ENCODE measurements at regions not wholly inside any gene's neighbourhood (a gene's known extent, or its start where the extent isn't known, plus 50 kb on each side); places are given as distances from the start of the nearest gene placed in this dataset.

- no peak overlapping the region for H3K27ac ChIP-seq (ENCODE audit: low read depth, low read length)
- no peaks in the 10 kb centered on the region for H4K20me1 ChIP-seq (ENCODE audit: control insufficient read depth, insufficient read depth, low read depth, low read length)
- no peaks in the 10 kb centered on the region for H3K79me2 ChIP-seq (ENCODE audit: control insufficient read depth, low read length)
- TF ChIP-seq, protein P1, sequence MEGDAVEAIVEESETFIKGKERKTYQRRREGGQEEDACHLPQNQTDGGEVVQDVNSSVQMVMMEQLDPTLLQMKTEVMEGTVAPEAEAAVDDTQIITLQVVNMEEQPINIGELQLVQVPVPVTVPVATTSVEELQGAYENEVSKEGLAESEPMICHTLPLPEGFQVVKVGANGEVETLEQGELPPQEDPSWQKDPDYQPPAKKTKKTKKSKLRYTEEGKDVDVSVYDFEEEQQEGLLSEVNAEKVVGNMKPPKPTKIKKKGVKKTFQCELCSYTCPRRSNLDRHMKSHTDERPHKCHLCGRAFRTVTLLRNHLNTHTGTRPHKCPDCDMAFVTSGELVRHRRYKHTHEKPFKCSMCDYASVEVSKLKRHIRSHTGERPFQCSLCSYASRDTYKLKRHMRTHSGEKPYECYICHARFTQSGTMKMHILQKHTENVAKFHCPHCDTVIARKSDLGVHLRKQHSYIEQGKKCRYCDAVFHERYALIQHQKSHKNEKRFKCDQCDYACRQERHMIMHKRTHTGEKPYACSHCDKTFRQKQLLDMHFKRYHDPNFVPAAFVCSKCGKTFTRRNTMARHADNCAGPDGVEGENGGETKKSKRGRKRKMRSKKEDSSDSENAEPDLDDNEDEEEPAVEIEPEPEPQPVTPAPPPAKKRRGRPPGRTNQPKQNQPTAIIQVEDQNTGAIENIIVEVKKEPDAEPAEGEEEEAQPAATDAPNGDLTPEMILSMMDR (IDR thresholded peaks at IDR 0.05; ENCODE audit: low read depth, low read length, poor library complexity, severe bottlenecking): no peak
- no peak for TF ChIP-seq EZH2phosphoT487 (IDR thresholded peaks at IDR 0.05; ENCODE audit: borderline replicate concordance, low read length)
- H3K4me3 ChIP-seq (ENCODE audit: low read length): no peak overlapping the region
- no peaks in the 10 kb centered on the region for H3K9me3 ChIP-seq (ENCODE audit: control insufficient read depth, insufficient read depth, low read length)
- no peaks in the 10 kb centered on the region for H3K9me2 ChIP-seq (replicated peaks; ENCODE audit: control insufficient read depth, low read length)
- H3K4me1 ChIP-seq (ENCODE audit: control insufficient read depth, low read length): no peaks in the 10 kb centered on the region
- no peak overlapping the region for H3K4me2 ChIP-seq (ENCODE audit: low read length)
- no peaks in the 10 kb centered on the region for H3K27me3 ChIP-seq (ENCODE audit: control insufficient read depth, low read length)
- H3K36me3 ChIP-seq (ENCODE audit: control insufficient read depth, low read length): no peaks in the 10 kb centered on the region
- H3F3A ChIP-seq (ENCODE audit: control insufficient read depth, insufficient read depth): no peaks in the 10 kb centered on the region
Observed at GRCh38 chr1:193741228-193741627, 554.8 kb upstream of the B3GALT2 start.

DNA sequence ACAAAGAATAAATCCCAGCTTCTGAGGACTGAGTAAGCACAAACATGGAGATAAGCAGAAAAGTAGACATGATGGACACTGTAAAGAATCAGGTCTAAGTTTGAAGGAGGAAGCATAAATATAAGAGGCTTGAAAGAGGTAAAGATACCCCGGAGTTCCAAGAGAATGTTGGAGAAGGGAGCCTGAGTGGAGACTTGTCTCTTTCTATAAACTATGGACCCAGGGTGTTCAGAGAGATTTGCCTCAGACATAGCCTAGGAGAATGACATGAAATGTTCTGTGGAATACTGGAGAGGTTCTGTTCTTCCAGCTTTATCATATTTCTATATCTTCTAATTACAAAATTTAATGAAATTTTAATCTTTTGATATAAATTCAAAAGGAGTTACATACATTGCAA, 554.3 kb upstream of the B3GALT2 start:
- no peaks in the 10 kb centered on the region for H3K36me3 ChIP-seq (ENCODE audit: control insufficient read depth, low read length)
- H3K4me3 ChIP-seq (ENCODE audit: low read length): no peak overlapping the region
- no peaks in the 10 kb centered on the region for H3K9me3 ChIP-seq (ENCODE audit: control insufficient read depth, insufficient read depth, low read length)
- H3K27ac ChIP-seq (ENCODE audit: low read depth, low read length): no peak overlapping the region
- H3K27me3 ChIP-seq (ENCODE audit: control insufficient read depth, low read length): no peaks in the 10 kb centered on the region
- TF ChIP-seq EZH2phosphoT487 (IDR thresholded peaks at IDR 0.05; ENCODE audit: borderline replicate concordance, low read length): no peak
- TF ChIP-seq, protein P1 (IDR thresholded peaks at IDR 0.05; ENCODE audit: low read depth, low read length, poor library complexity, severe bottlenecking): no peak
- no peaks in the 10 kb centered on the region for H4K20me1 ChIP-seq (ENCODE audit: control insufficient read depth, insufficient read depth, low read depth, low read length)
- H3K9me2 ChIP-seq (replicated peaks; ENCODE audit: control insufficient read depth, low read length): no peaks in the 10 kb centered on the region
- H3F3A ChIP-seq (ENCODE audit: control insufficient read depth, insufficient read depth): no peaks in the 10 kb centered on the region
- no peaks in the 10 kb centered on the region for H3K4me1 ChIP-seq (ENCODE audit: control insufficient read depth, low read length)
- H3K79me2 ChIP-seq (ENCODE audit: control insufficient read depth, low read length): no peaks in the 10 kb centered on the region
- H3K4me2 ChIP-seq (ENCODE audit: low read length): no peak overlapping the region

DNA sequence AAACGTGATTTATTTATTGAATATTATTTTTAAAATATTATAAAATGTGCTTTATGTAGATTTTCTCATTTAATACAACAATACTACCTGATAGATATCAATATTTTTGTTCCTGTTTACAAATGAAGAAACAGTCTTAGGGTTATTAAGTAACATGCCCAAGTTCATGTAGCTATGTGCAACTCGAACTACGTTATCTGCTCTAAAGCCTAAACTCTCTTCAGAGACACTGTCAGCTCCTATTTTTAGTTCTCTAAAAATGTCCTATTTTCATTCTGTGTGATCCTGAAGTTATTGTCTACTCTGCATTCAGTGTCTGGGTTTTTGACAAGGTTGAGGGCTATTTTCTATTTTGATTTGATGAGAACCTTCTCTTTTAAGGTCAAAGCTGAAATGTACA, 550.1 kb upstream of the B3GALT2 start:
- H3K4me1 ChIP-seq (ENCODE audit: control insufficient read depth, low read length): no peaks in the 10 kb centered on the region
- no peaks in the 10 kb centered on the region for H3K27me3 ChIP-seq (ENCODE audit: control insufficient read depth, low read length)
- H4K20me1 ChIP-seq (ENCODE audit: control insufficient read depth, insufficient read depth, low read depth, low read length): no peaks in the 10 kb centered on the region
- H3K4me2 ChIP-seq (ENCODE audit: low read length): no peak overlapping the region
- no peaks in the 10 kb centered on the region for H3K9me3 ChIP-seq (ENCODE audit: control insufficient read depth, insufficient read depth, low read length)
- no peak overlapping the region for H3K4me3 ChIP-seq (ENCODE audit: low read length)
- H3K27ac ChIP-seq (ENCODE audit: low read depth, low read length): no peak overlapping the region
- no peak for TF ChIP-seq EZH2phosphoT487 (IDR thresholded peaks at IDR 0.05; ENCODE audit: borderline replicate concordance, low read length)
- TF ChIP-seq, protein P1 (IDR thresholded peaks at IDR 0.05; ENCODE audit: low read depth, low read length, poor library complexity, severe bottlenecking): no peak
- no peaks in the 10 kb centered on the region for H3K36me3 ChIP-seq (ENCODE audit: control insufficient read depth, low read length)
- no peaks in the 10 kb centered on the region for H3F3A ChIP-seq (ENCODE audit: control insufficient read depth, insufficient read depth)
- no peaks in the 10 kb centered on the region for H3K79me2 ChIP-seq (ENCODE audit: control insufficient read depth, low read length)
- no peaks in the 10 kb centered on the region for H3K9me2 ChIP-seq (replicated peaks; ENCODE audit: control insufficient read depth, low read length)

- no peak overlapping the region for H3K27ac ChIP-seq (ENCODE audit: low read depth, low read length)
- H3K9me2 ChIP-seq (replicated peaks; ENCODE audit: control insufficient read depth, low read length): no peaks in the 10 kb centered on the region
Observed at GRCh38 chr1:193733674-193734073, 547.3 kb upstream of the B3GALT2 start.

More at GRCh38 chr1:193733674-193734073, 547.3 kb upstream of the B3GALT2 start:
- no peaks in the 10 kb centered on the region for H3K79me2 ChIP-seq (ENCODE audit: control insufficient read depth, low read length)
- TF ChIP-seq, protein P1 (IDR thresholded peaks at IDR 0.05; ENCODE audit: low read depth, low read length, poor library complexity, severe bottlenecking): no peak
- TF ChIP-seq EZH2phosphoT487 (IDR thresholded peaks at IDR 0.05; ENCODE audit: borderline replicate concordance, low read length): no peak
- H3K4me2 ChIP-seq (ENCODE audit: low read length): no peak overlapping the region
- H3K27me3 ChIP-seq (ENCODE audit: control insufficient read depth, low read length): no peaks in the 10 kb centered on the region
- no peak overlapping the region for H3K4me3 ChIP-seq (ENCODE audit: low read length)
- no peaks in the 10 kb centered on the region for H3F3A ChIP-seq (ENCODE audit: control insufficient read depth, insufficient read depth)
- no peaks in the 10 kb centered on the region for H3K9me3 ChIP-seq (ENCODE audit: control insufficient read depth, insufficient read depth, low read length)
- no peaks in the 10 kb centered on the region for H3K4me1 ChIP-seq (ENCODE audit: control insufficient read depth, low read length)
- H4K20me1 ChIP-seq (ENCODE audit: control insufficient read depth, insufficient read depth, low read depth, low read length): no peaks in the 10 kb centered on the region
- H3K36me3 ChIP-seq (ENCODE audit: control insufficient read depth, low read length): no peaks in the 10 kb centered on the region
